Stomach (tissue), 8 donors: ENCODE measurements at regions not wholly inside any gene's neighbourhood (a gene's known extent, or its start where the extent isn't known, plus 50 kb on each side); places are given as distances from the start of the nearest gene placed in this dataset.
A peak's percentile ranks its signal among the peaks of the same experiment; 100 is the strongest.

Experiments
- DNase-seq, 2 donors: peaks; one replicate each; pipeline versions ENCODE4 v3.0.0 to v3.0.0-alpha.2; 2013 to 2019
- H3K27ac ChIP-seq, 5 donors: fragments of 200-600 bp in 4 of 5; sonication (generic) in 4 of 5; one replicate each; pipeline ENCODE4 v1.5.1; 2013 to 2019; ENCODE audit warnings: mild to moderate bottlenecking in 1 of 5, moderate library complexity in 1 of 5
- H3K27me3 ChIP-seq, 3 donors: fragments of 200-600 bp; sonication (generic); one replicate each; pipeline ENCODE4 v1.5.1; 2017 to 2019; ENCODE audit warnings: mixed run types in 1 of 3
- H3K36me3 ChIP-seq, 4 donors: fragments of 200-600 bp; sonication (generic); 1 replicate in 3 of 4; 2 replicates in 1 of 4; pipeline ENCODE4 v1.5.1; 2016 to 2019
- H3K4me1 ChIP-seq, 4 donors: fragments of 200-600 bp; sonication (generic); one replicate each; pipeline ENCODE4 v1.5.1; 2016 to 2019
- H3K4me3 ChIP-seq, 4 donors: fragments of 200-600 bp; sonication (generic) in 3 of 4; one replicate each; pipeline ENCODE4 v1.5.1; 2016 to 2019; ENCODE audit warnings: mild to moderate bottlenecking in 1 of 4
- H3K9me3 ChIP-seq, 4 donors: fragments of 200-600 bp; sonication (generic); one replicate each; pipeline ENCODE4 v1.5.1; 2016 to 2019
- EP300 ChIP-seq: sonication (generic); formaldehyde crosslinking; IDR thresholded peaks from one replicate; pipeline ENCODE4 v1.6.1; 2017; ENCODE audit warnings: antibody characterized with exemption
- POLR2A ChIP-seq, 4 donors: fragments of 450-650 bp; IDR thresholded peaks; one replicate each; pipeline ENCODE4 v1.6.1; 2016; ENCODE audit warnings: antibody characterized with exemption in 4 of 4, control low read depth in 2 of 4, mild to moderate bottlenecking in 1 of 4, moderate library complexity in 1 of 4
- POLR2AphosphoS5 ChIP-seq, 3 donors: sonication (generic); formaldehyde crosslinking; IDR thresholded peaks; one replicate each; pipeline ENCODE4 v1.6.1; 2016; ENCODE audit warnings: antibody characterized with exemption in 3 of 3
- WGBS, 5 donors: extraction: QIAGEN DNeasy Blood & Tissue Kit in 3 of 5; methylation state at CpG; one replicate each; pipeline versions ENCODE4 v1.1.5 to v1.1.7; 2013 to 2018; 5-methylcytosine and 5-hydroxymethylcytosine counted together
- intact Hi-C: fragments of 100-400 bp; cut with DNase I; formaldehyde crosslinking; loops from one replicate; pipeline ENCODE4 v1.15.1; 2023; ENCODE audit warnings: low total_unique reads
- TF ChIP-seq, protein P1 (sequence below), 7 experiments: fragments of 450-650 bp in 4 of 7; fragments of 200-600 bp in 3 of 7; sonication (generic) in 3 of 7; IDR thresholded peaks; one replicate each; pipeline ENCODE4 v1.5.1; 2016 to 2019; ENCODE audit warnings: antibody characterized with exemption in 7 of 7, control low read depth in 2 of 7, mild to moderate bottlenecking in 1 of 7
- donor health status: healthy with polysubstance abuse.
- donor health status: Bipolar disorder and iron deficiency.
- donor health status: healthy.

DNA sequence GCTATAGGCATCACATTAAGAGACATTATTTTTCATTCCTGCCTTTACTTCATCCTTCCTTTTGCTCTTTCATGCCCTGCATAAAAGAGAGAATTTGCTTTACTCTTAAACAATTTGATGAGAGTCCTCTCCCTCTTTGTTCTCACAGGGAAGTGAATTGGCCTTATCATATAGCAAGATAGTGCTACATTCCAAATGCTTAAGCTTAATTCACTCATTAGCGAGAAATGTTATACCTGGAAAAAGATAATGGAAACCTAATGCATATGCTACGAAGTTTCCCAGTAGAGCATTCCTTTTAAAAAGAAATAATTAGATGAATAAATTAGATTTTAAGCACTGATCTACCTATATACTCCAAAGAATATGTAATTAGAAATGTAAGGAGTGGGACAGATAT lies 798.8 kb downstream of the C12orf50 start:
- no peaks in the 10 kb centered on the region for H3K36me3 ChIP-seq
- H3K4me3 ChIP-seq = no peak overlapping the region
- H3K4me1 ChIP-seq = no peaks in the 10 kb centered on the region
- no peak for TF ChIP-seq POLR2A (IDR thresholded peaks at IDR 0.05)
- no peak for TF ChIP-seq POLR2AphosphoS5 (IDR thresholded peaks at IDR 0.05)
- TF ChIP-seq EP300 = no peak
- TF ChIP-seq, protein P1, sequence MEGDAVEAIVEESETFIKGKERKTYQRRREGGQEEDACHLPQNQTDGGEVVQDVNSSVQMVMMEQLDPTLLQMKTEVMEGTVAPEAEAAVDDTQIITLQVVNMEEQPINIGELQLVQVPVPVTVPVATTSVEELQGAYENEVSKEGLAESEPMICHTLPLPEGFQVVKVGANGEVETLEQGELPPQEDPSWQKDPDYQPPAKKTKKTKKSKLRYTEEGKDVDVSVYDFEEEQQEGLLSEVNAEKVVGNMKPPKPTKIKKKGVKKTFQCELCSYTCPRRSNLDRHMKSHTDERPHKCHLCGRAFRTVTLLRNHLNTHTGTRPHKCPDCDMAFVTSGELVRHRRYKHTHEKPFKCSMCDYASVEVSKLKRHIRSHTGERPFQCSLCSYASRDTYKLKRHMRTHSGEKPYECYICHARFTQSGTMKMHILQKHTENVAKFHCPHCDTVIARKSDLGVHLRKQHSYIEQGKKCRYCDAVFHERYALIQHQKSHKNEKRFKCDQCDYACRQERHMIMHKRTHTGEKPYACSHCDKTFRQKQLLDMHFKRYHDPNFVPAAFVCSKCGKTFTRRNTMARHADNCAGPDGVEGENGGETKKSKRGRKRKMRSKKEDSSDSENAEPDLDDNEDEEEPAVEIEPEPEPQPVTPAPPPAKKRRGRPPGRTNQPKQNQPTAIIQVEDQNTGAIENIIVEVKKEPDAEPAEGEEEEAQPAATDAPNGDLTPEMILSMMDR (IDR thresholded peaks at IDR 0.05) = no peak
- intact Hi-C loops = no loop called here
- H3K27ac ChIP-seq = no peak overlapping the region
- WGBS, 5 donors = 51 to 75% (median 66%) methylated on average over 2 of the region's 2 CpGs
- H3K27me3 ChIP-seq = no peaks in the 10 kb centered on the region
- no peak for DNase-seq
- no peaks in the 10 kb centered on the region for H3K9me3 ChIP-seq

- H3K27ac ChIP-seq = no peak overlapping the region
- H3K4me3 ChIP-seq = no peak overlapping the region
- no peaks in the 10 kb centered on the region for H3K4me1 ChIP-seq
- no peaks in the 10 kb centered on the region for H3K9me3 ChIP-seq
- TF ChIP-seq POLR2A (IDR thresholded peaks at IDR 0.05) (no peak), POLR2AphosphoS5 (IDR thresholded peaks at IDR 0.05) (no peak), EP300 (no peak)
- TF ChIP-seq, protein P1 (IDR thresholded peaks at IDR 0.05) = no peak
- 70 to 82% (median 75%) methylated on average over 3 of the region's 3 CpGs for WGBS, 5 donors
- no peaks in the 10 kb centered on the region for H3K36me3 ChIP-seq
- no peaks in the 10 kb centered on the region for H3K27me3 ChIP-seq
- intact Hi-C loops = no loop called here
- DNase-seq = no peak
Observed at GRCh38 chr12:87227162-87227561, 802.0 kb downstream of the C12orf50 start.

DNA sequence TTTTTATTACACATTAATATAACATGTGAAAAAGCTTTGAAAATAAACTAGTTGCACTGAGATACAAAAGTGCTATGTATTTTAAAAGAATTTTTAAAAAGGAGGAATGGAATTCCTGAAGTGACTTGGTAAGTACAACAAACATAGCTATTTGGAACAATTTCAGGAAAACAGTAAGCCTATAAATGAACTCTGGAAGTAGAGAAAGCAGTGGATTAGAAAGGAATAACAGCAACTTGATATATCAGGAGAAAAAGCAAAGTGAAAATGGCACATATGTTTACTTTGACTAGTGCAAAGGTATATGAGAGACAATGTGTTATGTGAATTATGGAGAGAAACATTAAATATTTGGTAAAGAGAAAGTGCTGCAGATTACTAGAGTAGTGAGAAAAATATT lies 811.7 kb downstream of the C12orf50 start:
- H3K27ac ChIP-seq = no peak overlapping the region
- no peak for DNase-seq
- H3K27me3 ChIP-seq = no peaks in the 10 kb centered on the region
- no peaks in the 10 kb centered on the region for H3K36me3 ChIP-seq
- H3K9me3 ChIP-seq = no peaks in the 10 kb centered on the region
- no peak overlapping the region for H3K4me3 ChIP-seq
- intact Hi-C loops = no loop called here
- H3K4me1 ChIP-seq = peaks cover 0 to 11% (median 5%) of the 10 kb centered on the region in 4 donors
- TF ChIP-seq EP300 (no peak), POLR2A (IDR thresholded peaks at IDR 0.05) (no peak), POLR2AphosphoS5 (IDR thresholded peaks at IDR 0.05) (no peak)
- TF ChIP-seq, protein P1 (IDR thresholded peaks at IDR 0.05) = no peak

DNA sequence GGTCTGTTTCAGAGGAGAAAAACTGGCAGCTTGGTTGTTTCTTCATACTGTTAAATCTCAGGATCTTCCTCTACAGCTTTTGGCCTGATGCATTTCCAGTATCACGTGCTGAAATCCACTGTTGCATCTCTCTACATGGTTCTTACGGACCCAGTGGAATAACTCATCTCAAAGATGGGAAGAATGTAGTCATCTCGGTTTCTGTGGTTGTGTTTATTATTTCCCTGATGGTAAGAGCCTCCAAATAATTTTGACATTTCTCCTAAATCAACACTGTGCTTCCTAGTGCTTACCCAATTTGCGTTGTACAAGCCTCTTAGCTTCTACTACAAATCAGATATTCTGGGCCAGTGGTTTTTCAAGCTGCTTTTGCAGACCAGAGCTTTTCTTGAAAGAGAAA lies 812.8 kb downstream of the C12orf50 start:
- Histone ChIP-seq H3K4me3 (no peak overlapping the region), H3K27ac (no peak overlapping the region), H3K27me3 (no peaks in the 10 kb centered on the region), H3K4me1 (peaks cover 0 to 11% (median 5%) of the 10 kb centered on the region in 4 donors), H3K36me3 (no peaks in the 10 kb centered on the region), H3K9me3 (no peaks in the 10 kb centered on the region)
- peak in 1 of 2 donors; percentile 4 for DNase-seq
- TF ChIP-seq EP300 = no peak
- TF ChIP-seq POLR2AphosphoS5 (IDR thresholded peaks at IDR 0.05) = no peak
- TF ChIP-seq POLR2A (IDR thresholded peaks at IDR 0.05) = no peak
- TF ChIP-seq, protein P1 (IDR thresholded peaks at IDR 0.05) = no peak
- WGBS, 5 donors = 51 to 77% (median 69%) methylated on average over 4 of the region's 4 CpGs
- intact Hi-C loops = no loop called here
